T-helper 17 cell (primary cell): ENCODE measurements at regions not wholly inside any gene's neighbourhood (a gene's known extent, or its start where the extent isn't known, plus 50 kb on each side); places are given as distances from the start of the nearest gene placed in this dataset.

Experiments
- ATAC-seq: fragments of 150-1000 bp; cut with Tn5 transposase; 2 replicates; pipeline ENCODE4 v1.10.0; 2021; ENCODE audit warnings: mild to moderate bottlenecking, moderate library complexity
- DNase-seq, 3 donors: peaks; one replicate each; pipeline versions ENCODE4 v3.0.0 to v3.0.0-alpha.2; 2020 to 2021
- H3K9me3 ChIP-seq: one replicate; pipeline ENCODE4 v1.7.0; 2013; ENCODE audit warnings: low read length, mild to moderate bottlenecking; ENCODE audit not compliant: control insufficient read depth, poor library complexity, severe bottlenecking
- H3K27ac Mint-ChIP-seq: one replicate; pipeline ENCODE4 v1.8.0; 2022; ENCODE audit warnings: mild to moderate bottlenecking, moderate library complexity, mixed read lengths
- H3K27me3 Mint-ChIP-seq: one replicate; pipeline ENCODE4 v1.8.0; 2022; ENCODE audit warnings: mixed read lengths
- H3K36me3 Mint-ChIP-seq: one replicate; pipeline ENCODE4 v1.8.0; 2022; ENCODE audit warnings: low read depth, mixed read lengths
- H3K4me1 Mint-ChIP-seq: one replicate; pipeline ENCODE4 v1.8.0; 2022; ENCODE audit warnings: mild to moderate bottlenecking, mixed read lengths
- H3K4me3 Mint-ChIP-seq: one replicate; pipeline ENCODE4 v1.8.0; 2022; ENCODE audit warnings: mild to moderate bottlenecking, moderate library complexity, mixed read lengths

DNA sequence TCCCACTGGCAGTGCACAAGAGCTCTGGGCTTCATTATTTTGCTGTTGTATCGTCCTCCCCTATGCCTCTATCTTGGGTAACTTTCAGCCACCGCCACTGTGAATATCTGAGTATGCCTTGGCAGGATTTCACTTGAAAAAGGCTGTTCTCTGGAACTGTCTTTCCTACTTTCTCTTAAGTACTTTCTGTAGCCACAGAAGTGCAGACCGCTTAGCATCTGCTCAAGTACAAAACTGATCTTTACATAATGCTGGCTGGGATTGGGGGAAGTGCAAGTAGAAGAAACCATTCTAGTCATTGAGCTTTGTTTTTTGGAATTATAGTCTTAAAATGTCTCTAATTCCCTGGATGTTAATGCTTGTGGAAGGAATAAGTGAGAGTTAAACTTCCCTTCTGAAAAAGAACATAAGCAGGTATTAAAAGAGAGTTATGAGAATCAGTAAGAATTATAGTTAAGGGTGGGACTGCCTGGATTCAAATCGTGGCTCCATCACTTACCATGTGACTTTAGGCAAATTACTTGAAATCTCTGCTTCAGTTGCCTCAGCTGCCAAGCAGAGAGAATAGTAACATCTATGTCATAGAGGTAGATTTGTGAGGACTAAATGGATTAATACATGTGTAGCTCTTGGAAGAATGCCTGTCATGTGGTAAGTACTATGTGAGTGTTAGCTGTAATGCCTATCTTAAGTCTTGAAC lies 77.5 kb downstream of the MID1IP1 start:
- Mint-ChIP-seq H3K27ac (peak overlapping the region; percentile 63), H3K27me3 (no peaks in the 10 kb centered on the region), H3K4me3 (peak overlapping the region; percentile 19), H3K4me1 (peaks cover 11% of the 10 kb centered on the region), H3K36me3 (no peaks in the 10 kb centered on the region)
- DNase-seq (no peak), ATAC-seq (no peak)
- H3K9me3 ChIP-seq, result no peaks in the 10 kb centered on the region

DNA sequence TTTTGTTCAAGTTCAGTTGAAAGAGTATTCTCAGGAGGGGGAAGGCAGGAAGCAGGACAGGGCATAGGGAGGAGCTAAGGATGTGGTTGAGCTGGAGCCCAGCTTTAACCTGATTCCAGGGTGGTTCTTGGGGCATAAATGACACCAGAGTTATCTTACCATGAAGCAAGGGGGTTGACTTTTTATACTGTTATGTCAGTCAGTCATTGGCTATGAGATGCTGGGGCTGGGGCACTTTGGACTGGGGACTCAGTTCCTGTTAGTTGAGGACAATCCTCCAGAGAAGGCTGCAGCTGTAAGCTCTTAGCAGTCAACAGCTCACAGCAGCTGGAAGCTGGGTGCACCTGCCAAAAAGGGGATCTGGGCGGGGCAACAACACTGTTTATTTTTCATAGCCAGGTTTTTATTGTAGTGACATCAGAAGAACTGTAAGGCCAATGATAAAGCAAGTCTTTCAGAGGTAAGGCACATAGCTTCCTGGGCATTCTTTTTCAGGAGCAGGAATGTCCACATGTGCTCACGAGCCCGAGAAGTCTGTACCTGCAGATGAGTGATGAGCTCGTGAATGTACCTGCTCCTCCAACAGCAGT lies 78.5 kb downstream of the MID1IP1 start:
- no peaks in the 10 kb centered on the region for H3K27me3 Mint-ChIP-seq
- no peaks in the 10 kb centered on the region for H3K36me3 Mint-ChIP-seq
- DNase-seq, result no peak
- H3K9me3 ChIP-seq, result no peaks in the 10 kb centered on the region
- no peak overlapping the region for H3K4me3 Mint-ChIP-seq
- peak overlapping the region; percentile 63 for H3K27ac Mint-ChIP-seq
- peak; percentile 60 for ATAC-seq
- peaks cover 11% of the 10 kb centered on the region for H3K4me1 Mint-ChIP-seq

DNA sequence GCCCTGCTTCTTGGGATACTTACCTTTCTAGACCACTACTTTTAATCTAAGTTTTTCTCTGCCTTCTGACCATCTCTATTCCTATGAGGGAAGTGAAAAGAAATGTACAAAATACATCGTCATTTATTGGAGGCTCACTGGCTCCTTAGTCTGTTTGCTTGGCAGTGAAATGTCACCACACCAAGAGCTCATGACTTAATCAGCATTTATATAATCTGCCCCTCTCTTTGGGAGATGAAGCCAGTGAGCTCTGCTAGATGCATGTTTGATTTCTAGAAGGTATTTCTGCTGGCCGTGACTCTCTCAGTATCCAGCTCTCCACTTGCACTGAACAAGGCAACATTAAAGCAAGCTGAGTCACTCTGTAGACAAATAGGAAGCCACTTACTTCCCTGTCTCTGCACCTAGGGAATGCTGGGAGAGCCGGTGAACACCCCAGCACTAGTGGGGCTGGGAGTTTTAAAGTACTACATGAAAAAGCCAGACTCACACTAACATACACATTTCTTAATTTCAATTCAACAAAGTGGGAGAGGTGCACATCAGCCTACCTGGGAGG lies 79.1 kb downstream of the MID1IP1 start:
- no peak overlapping the region for H3K4me3 Mint-ChIP-seq
- H3K36me3 Mint-ChIP-seq, result no peaks in the 10 kb centered on the region
- no peaks in the 10 kb centered on the region for H3K9me3 ChIP-seq
- ATAC-seq (no peak), DNase-seq (no peak)
- no peaks in the 10 kb centered on the region for H3K27me3 Mint-ChIP-seq
- H3K4me1 Mint-ChIP-seq, result peaks cover 11% of the 10 kb centered on the region
- H3K27ac Mint-ChIP-seq, result peak overlapping the region; percentile 11

DNA sequence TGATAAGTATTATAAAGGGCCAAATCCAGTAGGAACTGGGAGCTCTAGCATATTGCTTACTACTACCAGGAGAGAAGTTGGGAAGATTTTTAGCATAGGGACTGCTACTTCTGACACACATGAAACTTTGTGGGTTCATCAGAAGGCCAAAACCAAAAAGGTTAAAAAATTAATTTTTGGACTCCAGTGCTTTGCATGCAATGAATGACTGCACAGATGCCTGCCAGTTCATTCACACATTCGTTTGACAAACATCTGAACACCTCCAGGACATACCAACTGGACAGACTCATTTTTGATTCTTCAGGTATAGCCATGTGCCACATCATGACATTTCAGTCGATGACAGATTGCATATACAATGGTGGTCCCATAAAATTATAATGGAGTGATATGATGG lies 79.8 kb downstream of the MID1IP1 start:
- H3K4me1 Mint-ChIP-seq, result peaks cover 11% of the 10 kb centered on the region
- ATAC-seq, result no peak
- H3K27me3 Mint-ChIP-seq, result no peaks in the 10 kb centered on the region
- H3K9me3 ChIP-seq, result no peaks in the 10 kb centered on the region
- H3K27ac Mint-ChIP-seq, result no peak overlapping the region
- DNase-seq, result no peak
- no peaks in the 10 kb centered on the region for H3K36me3 Mint-ChIP-seq
- no peak overlapping the region for H3K4me3 Mint-ChIP-seq

DNA sequence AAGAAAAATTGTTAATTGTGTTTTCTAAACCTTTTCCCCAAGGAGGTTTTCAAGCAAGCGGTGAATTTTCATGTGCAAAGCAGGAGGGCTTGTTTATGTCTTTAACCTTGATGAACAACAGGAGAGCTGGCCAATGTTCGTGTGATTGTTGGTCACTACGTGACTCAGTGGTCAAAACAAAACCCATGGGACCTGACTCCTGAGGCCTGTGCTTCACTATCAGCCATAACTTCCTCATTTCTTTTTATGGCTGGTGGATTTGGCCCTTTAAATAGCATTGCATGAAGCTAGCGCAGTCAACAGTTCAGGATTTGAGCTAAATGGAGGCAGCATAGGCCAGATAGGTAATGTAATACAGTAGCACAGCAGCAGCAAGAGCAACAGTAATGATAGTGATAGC lies 80.5 kb downstream of the MID1IP1 start:
- Mint-ChIP-seq H3K27me3 (no peaks in the 10 kb centered on the region), H3K36me3 (no peaks in the 10 kb centered on the region), H3K4me3 (no peak overlapping the region), H3K4me1 (peaks cover 11% of the 10 kb centered on the region), H3K27ac (no peak overlapping the region)
- DNase-seq, result no peak
- H3K9me3 ChIP-seq, result no peaks in the 10 kb centered on the region
- ATAC-seq, result no peak

DNA sequence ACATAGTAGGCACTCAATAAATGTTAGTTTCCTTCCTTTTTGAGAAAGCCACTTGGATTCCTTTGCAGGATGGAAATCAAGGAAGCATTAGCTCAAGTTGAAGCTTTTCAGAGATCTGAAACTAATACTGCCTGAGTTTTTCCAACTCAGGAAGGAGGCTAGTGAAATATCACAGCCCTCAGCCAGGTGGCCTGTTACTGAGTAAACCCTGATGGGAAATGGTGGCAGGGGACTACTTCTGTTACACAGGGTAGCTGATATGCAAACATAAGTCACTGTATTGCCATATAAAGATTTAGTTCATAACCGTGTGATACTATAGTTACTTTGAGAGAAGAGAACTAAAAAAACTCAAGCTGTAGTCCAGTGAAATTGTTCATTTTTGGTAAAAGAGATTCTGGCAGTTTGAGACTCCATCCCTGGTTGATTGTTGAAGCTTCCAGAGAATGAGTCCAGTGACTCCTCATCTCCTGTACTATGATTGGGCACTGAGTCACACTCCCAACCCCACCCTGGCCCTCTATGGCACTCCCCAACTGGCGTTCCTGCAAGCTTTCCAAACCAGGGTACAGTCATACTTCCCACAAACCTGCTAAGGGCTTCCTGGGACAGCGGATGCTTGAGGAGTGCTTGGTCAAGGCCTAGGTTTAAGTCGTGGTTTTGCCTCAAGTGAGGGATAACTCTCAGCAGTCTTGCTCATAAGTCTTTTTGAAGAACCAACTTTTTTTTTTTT lies 81.8 kb downstream of the MID1IP1 start:
- Mint-ChIP-seq H3K36me3 (no peaks in the 10 kb centered on the region), H3K27me3 (no peaks in the 10 kb centered on the region), H3K4me3 (no peak overlapping the region), H3K27ac (no peak overlapping the region), H3K4me1 (peaks cover 11% of the 10 kb centered on the region)
- ATAC-seq (no peak), DNase-seq (no peak)
- H3K9me3 ChIP-seq, result no peaks in the 10 kb centered on the region

DNA sequence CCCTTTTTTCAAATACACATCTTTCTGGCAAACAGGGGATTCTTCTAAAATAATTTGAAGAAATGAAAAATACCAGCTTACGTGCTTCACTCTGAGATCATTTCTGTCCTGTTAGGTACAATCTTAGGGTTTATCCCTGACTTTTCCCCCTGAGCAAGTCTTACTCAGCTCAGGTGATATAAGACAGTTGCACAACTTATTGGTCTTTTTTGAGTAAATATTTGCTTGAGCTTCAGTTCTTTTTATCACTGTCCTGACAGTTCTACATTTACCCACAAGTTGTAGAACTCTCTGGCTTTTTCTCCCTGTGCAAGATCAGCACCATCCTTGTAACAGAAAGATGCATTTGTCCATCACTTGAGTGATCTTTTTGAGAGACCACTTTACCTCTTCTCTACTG lies 84.9 kb downstream of the MID1IP1 start:
- no peak for DNase-seq
- Mint-ChIP-seq H3K4me3 (no peak overlapping the region), H3K4me1 (no peaks in the 10 kb centered on the region), H3K27me3 (no peaks in the 10 kb centered on the region), H3K36me3 (no peaks in the 10 kb centered on the region), H3K27ac (no peak overlapping the region)
- H3K9me3 ChIP-seq, result no peaks in the 10 kb centered on the region
- no peak for ATAC-seq

DNA sequence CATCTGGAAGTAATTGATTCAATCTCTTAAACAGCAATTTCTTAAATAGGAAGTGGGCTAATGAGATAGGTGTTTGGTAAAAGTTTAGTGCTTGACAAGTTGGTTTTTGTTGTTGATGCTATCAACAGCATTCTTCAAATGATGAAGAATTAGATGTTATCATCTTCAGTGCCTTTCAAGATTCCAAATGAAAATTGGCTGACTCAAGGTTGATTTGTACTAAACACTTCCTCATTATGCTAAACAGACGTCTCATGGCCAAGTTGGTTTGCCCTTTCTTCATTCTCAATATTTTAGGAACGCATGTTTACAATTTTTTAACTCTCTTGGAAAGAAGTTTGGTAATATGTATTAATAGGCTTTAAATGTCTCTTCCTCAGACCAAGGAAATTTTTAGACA lies 86.0 kb downstream of the MID1IP1 start:
- no peak for ATAC-seq
- peaks cover 3% of the 10 kb centered on the region for H3K4me1 Mint-ChIP-seq
- DNase-seq, result no peak
- H3K36me3 Mint-ChIP-seq, result no peaks in the 10 kb centered on the region
- H3K9me3 ChIP-seq, result no peaks in the 10 kb centered on the region
- no peak overlapping the region for H3K4me3 Mint-ChIP-seq
- no peaks in the 10 kb centered on the region for H3K27me3 Mint-ChIP-seq
- H3K27ac Mint-ChIP-seq, result no peak overlapping the region

DNA sequence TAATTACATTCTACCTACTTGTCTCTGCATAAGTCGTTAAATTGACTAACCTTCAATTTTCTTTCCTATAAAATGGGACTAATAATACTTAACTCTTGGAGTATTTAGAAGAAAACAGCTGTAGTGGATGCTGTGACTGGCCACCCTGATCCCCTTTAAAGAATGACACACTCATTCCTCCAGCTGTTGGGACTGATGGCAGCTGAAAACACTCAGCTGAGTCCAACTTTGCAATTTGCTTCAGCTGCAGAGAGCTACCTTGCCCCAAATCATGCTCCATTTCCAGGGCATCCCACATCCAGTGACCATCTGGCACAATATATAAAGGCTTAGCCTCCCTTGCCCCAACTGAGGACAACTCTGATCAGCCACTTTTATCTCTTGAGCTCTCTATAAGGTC lies 89.1 kb downstream of the MID1IP1 start:
- no peak overlapping the region for H3K4me3 Mint-ChIP-seq
- no peaks in the 10 kb centered on the region for H3K9me3 ChIP-seq
- no peak for ATAC-seq
- H3K4me1 Mint-ChIP-seq, result peaks cover 4% of the 10 kb centered on the region
- H3K27me3 Mint-ChIP-seq, result no peaks in the 10 kb centered on the region
- no peak overlapping the region for H3K27ac Mint-ChIP-seq
- H3K36me3 Mint-ChIP-seq, result no peaks in the 10 kb centered on the region
- no peak for DNase-seq

DNA sequence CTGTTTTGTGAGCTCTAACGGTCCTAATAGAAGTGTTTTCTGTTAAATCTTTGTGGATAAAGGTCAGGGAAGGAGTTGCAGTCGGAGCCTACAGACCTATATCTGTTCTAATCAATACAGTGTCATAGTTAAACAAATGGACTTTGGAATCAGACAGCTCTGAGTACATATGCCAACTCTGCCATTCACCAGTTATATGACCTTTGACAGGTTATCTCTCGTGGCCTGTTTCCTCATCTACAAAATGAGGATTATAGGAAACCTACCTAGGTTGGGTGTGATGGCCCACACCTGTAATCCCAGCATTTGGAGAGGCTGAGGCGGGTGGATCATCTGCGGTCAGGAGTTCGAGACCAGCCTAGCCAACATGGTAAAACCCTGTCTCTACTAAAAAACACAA lies 89.7 kb downstream of the MID1IP1 start:
- H3K9me3 ChIP-seq, result no peaks in the 10 kb centered on the region
- H3K27me3 Mint-ChIP-seq, result no peaks in the 10 kb centered on the region
- no peak for ATAC-seq
- no peak for DNase-seq
- no peak overlapping the region for H3K27ac Mint-ChIP-seq
- H3K4me1 Mint-ChIP-seq, result peaks cover 4% of the 10 kb centered on the region
- no peak overlapping the region for H3K4me3 Mint-ChIP-seq
- no peaks in the 10 kb centered on the region for H3K36me3 Mint-ChIP-seq

DNA sequence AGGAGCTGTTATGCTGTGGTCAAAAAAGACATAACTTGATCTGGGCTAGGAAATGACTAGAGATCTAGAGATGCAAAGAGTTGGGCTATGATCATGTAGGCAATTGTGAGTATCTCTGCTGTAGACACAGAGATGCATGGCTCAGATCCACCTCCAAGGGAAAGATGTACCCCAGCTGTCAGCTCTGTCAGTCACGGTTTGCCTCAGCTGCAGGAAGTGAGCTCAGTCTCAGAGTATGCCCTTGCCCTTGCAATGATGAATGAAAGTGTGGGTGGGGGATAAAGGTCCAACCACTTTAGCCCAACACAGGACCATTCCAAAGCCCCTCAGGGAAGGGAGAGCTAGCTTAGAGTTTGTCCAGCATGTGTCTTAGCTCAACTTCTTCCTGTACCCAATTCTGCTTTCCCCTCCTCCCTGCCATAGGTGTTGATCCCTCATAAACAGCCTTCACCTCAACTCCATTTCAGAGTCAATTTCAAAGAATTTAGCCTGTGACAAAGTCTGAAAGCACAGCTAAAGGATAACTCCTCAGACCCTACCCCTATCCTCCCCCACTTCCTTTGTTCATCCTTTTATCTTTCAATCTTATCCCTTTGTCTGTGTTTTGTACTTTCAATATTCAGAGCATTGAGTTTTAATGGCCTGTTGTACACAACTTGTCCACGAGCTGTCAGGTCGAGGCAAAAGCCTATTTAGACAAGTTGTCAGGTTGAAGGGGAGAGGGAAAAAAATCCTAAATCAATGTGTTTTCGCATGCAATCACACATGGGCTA lies 90.6 kb downstream of the MID1IP1 start:
- no peak overlapping the region for H3K27ac Mint-ChIP-seq
- ATAC-seq (no peak), DNase-seq (no peak)
- no peak overlapping the region for H3K4me3 Mint-ChIP-seq
- H3K27me3 Mint-ChIP-seq, result no peaks in the 10 kb centered on the region
- H3K36me3 Mint-ChIP-seq, result no peaks in the 10 kb centered on the region
- peaks cover 4% of the 10 kb centered on the region for H3K4me1 Mint-ChIP-seq
- no peaks in the 10 kb centered on the region for H3K9me3 ChIP-seq

DNA sequence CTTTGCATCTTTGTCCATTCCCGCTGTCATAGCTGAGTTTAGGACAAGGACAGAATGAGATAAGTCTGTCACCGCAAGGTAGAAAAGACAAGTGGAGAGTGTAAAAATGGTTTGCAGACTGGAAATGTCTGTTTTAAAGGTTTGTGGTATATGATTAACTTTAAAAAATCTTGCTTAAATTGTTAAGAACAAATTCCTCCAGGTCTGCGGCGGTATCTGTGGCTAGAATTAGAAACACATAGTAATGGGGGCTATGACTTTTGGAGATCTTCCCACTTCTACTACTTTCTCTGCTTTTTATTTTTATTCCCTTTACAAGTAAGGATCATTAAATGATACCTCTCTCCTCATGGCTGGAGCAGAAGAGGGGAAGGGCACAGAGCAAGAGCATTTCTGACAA lies 92.2 kb downstream of the MID1IP1 start:
- H3K9me3 ChIP-seq, result no peaks in the 10 kb centered on the region
- Mint-ChIP-seq H3K36me3 (no peaks in the 10 kb centered on the region), H3K27ac (no peak overlapping the region), H3K4me3 (no peak overlapping the region), H3K27me3 (no peaks in the 10 kb centered on the region), H3K4me1 (peaks cover 4% of the 10 kb centered on the region)
- DNase-seq, result no peak
- ATAC-seq, result no peak

DNA sequence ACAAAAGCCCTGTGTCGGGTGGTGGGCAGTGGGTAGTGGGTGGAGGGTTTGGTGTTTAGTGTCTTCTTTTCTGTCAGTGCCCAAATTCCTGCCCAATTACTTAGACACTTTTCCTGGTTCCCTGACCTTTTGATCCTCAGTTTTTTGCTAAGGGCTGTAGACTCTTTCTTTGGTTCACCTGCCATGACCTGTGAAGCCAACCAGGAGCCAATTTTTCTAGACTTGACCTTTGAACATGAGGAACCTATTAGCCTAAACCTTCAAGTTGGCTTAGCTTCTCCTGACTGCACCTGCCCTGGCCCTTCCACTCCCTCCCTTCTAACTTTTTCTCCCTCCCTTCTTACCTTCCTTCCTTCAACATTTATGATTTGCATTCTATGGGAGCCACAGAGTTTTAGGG lies 94.5 kb downstream of the MID1IP1 start:
- ATAC-seq (no peak), DNase-seq (no peak)
- Mint-ChIP-seq H3K27me3 (no peaks in the 10 kb centered on the region), H3K36me3 (no peaks in the 10 kb centered on the region), H3K4me3 (no peak overlapping the region), H3K4me1 (peaks cover 4% of the 10 kb centered on the region), H3K27ac (no peak overlapping the region)
- no peaks in the 10 kb centered on the region for H3K9me3 ChIP-seq
